H1 (cell line): ENCODE measurements at regions not wholly inside any gene's neighbourhood (a gene's known extent, or its start where the extent isn't known, plus 50 kb on each side); places are given as distances from the start of the nearest gene placed in this dataset.

Experiments
- CHD1 ChIP-seq: IDR thresholded peaks from 2 replicates; pipeline ENCODE4 v1.6.1; 2012; ENCODE audit warnings: low read depth, low read length, improper control_type of control experiment

GRCh38 chr2:144242311-144242710, 277.6 kb downstream of the ZEB2 start (continued):
- no peak for TF ChIP-seq CHD1
